ENCODE measurements at regions not wholly inside any gene's neighbourhood (a gene's known extent, or its start where the extent isn't known, plus 50 kb on each side); places are given as distances from the start of the nearest gene placed in this dataset.

- DNase-seq (no peak), ATAC-seq (no peak)
- H3K9me3 ChIP-seq = no peaks in the 10 kb centered on the region
- H3K4me1 ChIP-seq = no peaks in the 10 kb centered on the region
- no peak overlapping the region for H3K4me3 ChIP-seq
- H3K36me3 ChIP-seq = no peaks in the 10 kb centered on the region
- TF ChIP-seq CTCF (IDR thresholded peaks at IDR 0.05) = no peak
- intact Hi-C loops (cut with DNase I) = no loop called here
- no peaks in the 10 kb centered on the region for H3K27me3 ChIP-seq
- H3K27ac ChIP-seq = no peak overlapping the region
These were observed 943.2 kb upstream of the AGA start for GRCh38 chr4:178385481-178385880.

- ATAC-seq (no peak), DNase-seq (no peak)
- Histone ChIP-seq H3K27me3 (no peaks in the 10 kb centered on the region), H3K36me3 (no peaks in the 10 kb centered on the region), H3K27ac (no peak overlapping the region), H3K9me3 (no peaks in the 10 kb centered on the region), H3K4me1 (no peaks in the 10 kb centered on the region), H3K4me3 (no peak overlapping the region)
- no peak for TF ChIP-seq CTCF (IDR thresholded peaks at IDR 0.05)
- intact Hi-C loops (cut with DNase I) = no loop called here
These were observed 945.5 kb upstream of the AGA start for GRCh38 chr4:178387756-178388155.

GRCh38 chr4:178395798-178396197 lies 953.6 kb upstream of the AGA start:
- DNase-seq (no peak), ATAC-seq (no peak)
- H3K4me3 ChIP-seq = no peak overlapping the region
- intact Hi-C loops (cut with DNase I) = no loop called here
- TF ChIP-seq CTCF (IDR thresholded peaks at IDR 0.05) = no peak
- H3K27ac ChIP-seq = no peak overlapping the region
- no peaks in the 10 kb centered on the region for H3K27me3 ChIP-seq
- no peaks in the 10 kb centered on the region for H3K4me1 ChIP-seq
- no peaks in the 10 kb centered on the region for H3K9me3 ChIP-seq
- H3K36me3 ChIP-seq = no peaks in the 10 kb centered on the region

GRCh38 chr4:178412455-178412854 lies 970.2 kb upstream of the AGA start:
- DNase-seq (no peak), ATAC-seq (no peak)
- Histone ChIP-seq H3K4me3 (no peak overlapping the region), H3K36me3 (no peaks in the 10 kb centered on the region), H3K4me1 (no peaks in the 10 kb centered on the region), H3K9me3 (no peaks in the 10 kb centered on the region), H3K27ac (no peak overlapping the region), H3K27me3 (no peaks in the 10 kb centered on the region)
- TF ChIP-seq CTCF (IDR thresholded peaks at IDR 0.05) = no peak
- intact Hi-C loops (cut with DNase I) = no loop called here

- Histone ChIP-seq H3K27ac (no peak overlapping the region), H3K9me3 (no peaks in the 10 kb centered on the region), H3K4me1 (no peaks in the 10 kb centered on the region), H3K4me3 (no peak overlapping the region), H3K36me3 (no peaks in the 10 kb centered on the region), H3K27me3 (no peaks in the 10 kb centered on the region)
- intact Hi-C loops (cut with DNase I) = no loop called here
- peak; percentile 19 for ATAC-seq
- DNase-seq = no peak
- TF ChIP-seq CTCF (IDR thresholded peaks at IDR 0.05) = no peak
These were observed 971.8 kb upstream of the AGA start for GRCh38 chr4:178414042-178414441.

- H3K27ac ChIP-seq = no peak overlapping the region
- ATAC-seq = peak; percentile 39
These were observed 972.7 kb upstream of the AGA start for GRCh38 chr4:178414881-178415446.

More at GRCh38 chr4:178414881-178415446, 972.7 kb upstream of the AGA start:
- no peaks in the 10 kb centered on the region for H3K36me3 ChIP-seq
- no peaks in the 10 kb centered on the region for H3K27me3 ChIP-seq
- H3K4me1 ChIP-seq = no peaks in the 10 kb centered on the region
- DNase-seq = peak; percentile 46
- intact Hi-C loops (cut with DNase I) = no loop called here
- no peak overlapping the region for H3K4me3 ChIP-seq
- H3K9me3 ChIP-seq = no peaks in the 10 kb centered on the region
- TF ChIP-seq CTCF (IDR thresholded peaks at IDR 0.05) = no peak
